ENCODE measurements at regions not wholly inside any gene's neighbourhood (a gene's known extent, or its start where the extent isn't known, plus 50 kb on each side); places are given as distances from the start of the nearest gene placed in this dataset.

DNA sequence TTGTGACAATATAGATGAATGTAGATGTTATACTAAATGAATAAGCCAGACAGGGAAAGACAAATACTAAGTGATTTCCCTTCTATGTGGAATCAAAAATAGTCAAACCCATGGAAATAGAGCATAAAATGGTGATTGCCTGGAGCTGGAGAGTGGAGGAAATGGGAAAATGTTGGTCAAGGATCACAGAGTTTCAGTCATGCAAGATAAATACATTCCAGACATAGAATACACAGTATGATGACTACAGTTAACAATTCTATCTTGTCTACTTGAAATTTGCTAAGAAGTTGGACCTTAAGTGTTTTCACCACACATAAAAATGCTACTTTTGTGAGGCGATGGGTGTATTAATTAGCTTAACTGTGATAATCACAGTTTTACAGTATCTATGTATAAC, 1182.7 kb downstream of the AACS start:
- DNase-seq (ENCODE audit: low read depth, low spot score), result no peak
- ChIA-PET RAD21 (ENCODE audit: unreplicated experiment) (no interaction called here), CTCF (no interaction called here), POLR2A (no interaction called here), SMC1A (ENCODE audit: uncharacterized antibody, unreplicated experiment) (interaction anchor here (0.6 kb wide), 1 partner anchor 347 kb away, joined by 3 read pairs; no protein-coding TSS in a partner anchor)
- no peaks in the 10 kb centered on the region for H3K79me2 ChIP-seq (ENCODE audit: control insufficient read depth, insufficient read depth, low read length)
- H3K27me3 ChIP-seq (replicated peaks in 1 of 2; ENCODE audit: control insufficient read depth in 2 of 2, insufficient read depth in 2 of 2, low read length in 1 of 2), result no peaks in the 10 kb centered on the region
- no peak for ATAC-seq
- no TSS peak for BruUV-seq (replicated peaks)
- no peaks in the 10 kb centered on the region for H3K36me3 ChIP-seq (ENCODE audit: control insufficient read depth in 2 of 2, insufficient read depth in 2 of 2, low read length in 1 of 2)
- FAIRE-seq, result no peak
- no peak overlapping the region for H3K9ac ChIP-seq (ENCODE audit: control insufficient read depth, insufficient read depth, low read length)
- no peaks in the 10 kb centered on the region for H4K20me1 ChIP-seq (ENCODE audit: control insufficient read depth, insufficient read depth)
- no peaks in the 10 kb centered on the region for H3K4me1 ChIP-seq (ENCODE audit: control insufficient read depth, insufficient read depth, low read length)
- no peak overlapping the region for H3K4me3 ChIP-seq
- intact Hi-C loops (cut with micrococcal nuclease; ENCODE audit: unreplicated experiment), result no loop called here
- in situ Hi-C loops (cut with MboI), result no loop called here
- WGBS (ENCODE audit: insufficient coverage, insufficient replicate concordance, low lambda C conversion rate, missing lambda C conversion rate), result 95% methylated on average over 1 of the region's 1 CpG
- H3K27ac ChIP-seq (ENCODE audit: control insufficient read depth, insufficient read depth), result no peak overlapping the region
- no peak for TF ChIP-seq NRF1 (conservative IDR thresholded peaks at IDR 0.05; ENCODE audit: low read depth, low read length)
- TF ChIP-seq ZZZ3 (IDR thresholded peaks at IDR 0.05; ENCODE audit: control insufficient read depth, insufficient read length, low read depth), result no peak
- TF ChIP-seq PML (IDR thresholded peaks at IDR 0.05; ENCODE audit: low read length), result no peak
- TF ChIP-seq RAD51 (IDR thresholded peaks at IDR 0.05), result no peak
- TF ChIP-seq MTA2 (IDR thresholded peaks at IDR 0.05; ENCODE audit: low read depth), result no peak
- TF ChIP-seq GATAD2B (conservative IDR thresholded peaks at IDR 0.05; ENCODE audit: low read depth), result no peak
- TF ChIP-seq, protein P1, sequence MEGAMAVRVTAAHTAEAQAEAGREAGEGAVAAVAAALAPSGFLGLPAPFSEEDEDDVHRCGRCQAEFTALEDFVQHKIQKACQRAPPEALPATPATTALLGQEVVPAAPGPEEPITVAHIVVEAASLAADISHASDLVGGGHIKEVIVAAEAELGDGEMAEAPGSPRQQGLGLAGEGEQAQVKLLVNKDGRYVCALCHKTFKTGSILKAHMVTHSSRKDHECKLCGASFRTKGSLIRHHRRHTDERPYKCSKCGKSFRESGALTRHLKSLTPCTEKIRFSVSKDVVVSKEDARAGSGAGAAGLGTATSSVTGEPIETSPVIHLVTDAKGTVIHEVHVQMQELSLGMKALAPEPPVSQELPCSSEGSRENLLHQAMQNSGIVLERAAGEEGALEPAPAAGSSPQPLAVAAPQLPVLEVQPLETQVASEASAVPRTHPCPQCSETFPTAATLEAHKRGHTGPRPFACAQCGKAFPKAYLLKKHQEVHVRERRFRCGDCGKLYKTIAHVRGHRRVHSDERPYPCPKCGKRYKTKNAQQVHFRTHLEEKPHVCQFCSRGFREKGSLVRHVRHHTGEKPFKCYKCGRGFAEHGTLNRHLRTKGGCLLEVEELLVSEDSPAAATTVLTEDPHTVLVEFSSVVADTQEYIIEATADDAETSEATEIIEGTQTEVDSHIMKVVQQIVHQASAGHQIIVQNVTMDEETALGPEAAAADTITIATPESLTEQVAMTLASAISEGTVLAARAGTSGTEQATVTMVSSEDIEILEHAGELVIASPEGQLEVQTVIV (IDR thresholded peaks at IDR 0.05; ENCODE audit: borderline replicate concordance, partially characterized antibody), result no peak
- no peak for TF ChIP-seq FOS (IDR thresholded peaks at IDR 0.05; ENCODE audit: borderline replicate concordance, extremely low read depth, insufficient read length)
- no peak for TF ChIP-seq CHD4 (IDR thresholded peaks at IDR 0.05)
- H3K9me3 ChIP-seq (replicated peaks; ENCODE audit: control insufficient read depth, insufficient read depth, low read length), result no peaks in the 10 kb centered on the region
- no peak overlapping the region for H3K4me2 ChIP-seq (ENCODE audit: control insufficient read depth, insufficient read depth)
- H2AFZ ChIP-seq (ENCODE audit: control insufficient read depth, low read depth, low read length), result no peak overlapping the region
